C4-2B (cell line): ENCODE measurements at regions not wholly inside any gene's neighbourhood (a gene's known extent, or its start where the extent isn't known, plus 50 kb on each side); places are given as distances from the start of the nearest gene placed in this dataset.

Experiments used
- CTCF ChIP-seq: fragments of 450-650 bp; conservative IDR thresholded peaks from 2 replicates; pipeline ENCODE4 v1.5.1; 2017; ENCODE audit warnings: mild to moderate bottlenecking
- ZFX ChIP-seq: fragments of 450-650 bp; IDR thresholded peaks from 2 replicates; pipeline ENCODE4 v1.6.1; 2017

GRCh38 chr3:117997201-117998049, 1037.2 kb downstream of the IGSF11 start:
- TF ChIP-seq CTCF (peak; percentile 93), ZFX (no peak)
